Urothelium cell line (cell line): ENCODE measurements at regions not wholly inside any gene's neighbourhood (a gene's known extent, or its start where the extent isn't known, plus 50 kb on each side); places are given as distances from the start of the nearest gene placed in this dataset.
A peak's percentile ranks its signal among the peaks of the same experiment; 100 is the strongest.

Experiments used
- DNase-seq: peaks from one replicate; pipeline ENCODE4 v3.0.0; 2011; ENCODE audit warnings: low spot score, mixed read lengths
- FAIRE-seq: peaks from 2 replicates; lab custom pipeline; 2011; peaks lifted over from hg19 to GRCh38; lab: Jason Lieb, UNC

DNA sequence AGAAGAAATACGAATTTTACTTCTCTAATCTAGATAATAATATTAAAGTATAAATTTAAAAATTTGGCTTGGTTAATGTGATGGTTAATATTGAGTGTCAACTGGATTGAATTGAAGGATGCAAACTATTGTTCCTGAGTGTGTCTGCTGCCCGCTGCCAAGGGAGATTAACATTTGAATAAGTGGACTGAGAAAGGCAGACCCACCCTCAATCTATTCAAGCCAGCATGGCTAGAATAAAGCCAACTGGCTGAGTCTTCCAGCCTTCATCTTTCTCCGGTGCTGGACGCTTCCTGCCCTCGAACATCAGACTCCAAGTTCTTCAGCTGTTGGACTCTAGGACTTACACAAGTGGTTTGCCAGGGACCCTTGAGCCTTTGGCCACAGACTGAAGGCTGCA, 152.7 kb downstream of the TBXT start:
- FAIRE-seq (no peak), DNase-seq (no peak)

DNA sequence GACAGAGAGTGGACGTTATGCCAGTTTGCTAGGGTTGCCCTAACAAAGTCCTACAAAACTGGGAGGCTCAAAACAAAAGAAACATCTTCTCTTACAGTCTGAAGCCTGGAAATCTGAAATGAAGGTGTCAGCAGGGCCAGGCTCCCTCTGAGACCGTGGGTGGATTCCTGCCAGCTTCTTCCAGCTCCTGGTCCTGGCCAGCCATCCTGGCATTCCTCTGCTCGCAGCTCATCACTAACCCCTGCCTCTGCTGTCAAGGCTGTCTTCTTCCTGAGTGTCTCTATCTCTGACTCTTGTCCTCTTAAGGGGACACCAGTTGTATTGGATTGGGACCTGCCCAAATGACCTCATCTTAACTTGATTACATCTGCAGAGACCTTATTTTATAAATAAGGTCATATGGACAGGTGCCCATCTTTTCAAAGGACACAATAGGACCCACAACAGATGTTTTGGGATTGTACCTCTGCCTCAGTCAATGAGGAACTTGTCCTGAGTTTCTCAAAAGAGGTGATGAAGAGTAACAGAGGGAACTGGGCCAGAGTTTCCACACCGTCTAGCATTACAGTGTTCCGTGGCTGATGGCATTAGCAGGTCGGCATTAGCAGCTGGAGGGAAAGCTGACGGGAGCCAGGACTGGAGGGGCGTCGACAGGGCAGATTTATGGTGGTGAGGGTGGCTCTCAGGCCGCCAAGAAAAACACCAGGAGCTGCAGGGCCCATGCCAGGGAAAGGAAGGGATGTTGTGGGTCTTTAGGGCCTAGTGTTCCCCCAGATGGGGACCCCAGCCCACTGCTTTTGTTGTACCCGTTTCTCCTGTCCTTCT, 157.3 kb downstream of the TBXT start:
- no peak for FAIRE-seq
- no peak for DNase-seq

DNA sequence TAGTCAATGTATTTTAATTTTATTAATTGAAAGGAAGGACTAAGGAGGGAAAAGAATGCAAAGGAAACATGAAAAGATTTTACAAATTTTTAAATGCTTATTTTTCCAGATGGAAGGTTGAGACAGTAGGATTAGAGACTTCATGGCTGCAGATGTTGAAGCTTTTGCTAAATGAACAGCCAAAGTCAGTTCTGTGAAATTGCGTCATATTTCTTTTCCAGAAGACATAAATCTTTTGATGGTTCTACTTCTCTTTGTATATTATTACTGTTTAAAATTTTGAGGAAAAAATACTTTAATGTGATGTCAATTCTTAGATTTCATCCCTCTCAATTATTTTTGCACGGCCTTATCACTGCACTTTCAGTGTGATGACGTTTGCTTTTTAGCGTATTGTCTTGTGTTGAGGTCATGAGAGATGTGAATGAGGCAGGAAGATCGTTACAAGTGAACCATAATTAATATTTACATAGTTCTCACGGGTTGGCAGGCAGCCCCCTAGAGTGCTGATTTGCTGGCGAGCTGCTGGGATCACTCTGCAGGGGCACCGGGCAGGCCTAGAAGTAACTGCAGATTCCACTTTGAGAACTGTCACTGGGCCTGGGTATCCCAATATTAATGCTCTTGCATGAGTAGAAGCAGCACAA, 158.1 kb downstream of the TBXT start:
- FAIRE-seq (no peak), DNase-seq (no peak)

DNA sequence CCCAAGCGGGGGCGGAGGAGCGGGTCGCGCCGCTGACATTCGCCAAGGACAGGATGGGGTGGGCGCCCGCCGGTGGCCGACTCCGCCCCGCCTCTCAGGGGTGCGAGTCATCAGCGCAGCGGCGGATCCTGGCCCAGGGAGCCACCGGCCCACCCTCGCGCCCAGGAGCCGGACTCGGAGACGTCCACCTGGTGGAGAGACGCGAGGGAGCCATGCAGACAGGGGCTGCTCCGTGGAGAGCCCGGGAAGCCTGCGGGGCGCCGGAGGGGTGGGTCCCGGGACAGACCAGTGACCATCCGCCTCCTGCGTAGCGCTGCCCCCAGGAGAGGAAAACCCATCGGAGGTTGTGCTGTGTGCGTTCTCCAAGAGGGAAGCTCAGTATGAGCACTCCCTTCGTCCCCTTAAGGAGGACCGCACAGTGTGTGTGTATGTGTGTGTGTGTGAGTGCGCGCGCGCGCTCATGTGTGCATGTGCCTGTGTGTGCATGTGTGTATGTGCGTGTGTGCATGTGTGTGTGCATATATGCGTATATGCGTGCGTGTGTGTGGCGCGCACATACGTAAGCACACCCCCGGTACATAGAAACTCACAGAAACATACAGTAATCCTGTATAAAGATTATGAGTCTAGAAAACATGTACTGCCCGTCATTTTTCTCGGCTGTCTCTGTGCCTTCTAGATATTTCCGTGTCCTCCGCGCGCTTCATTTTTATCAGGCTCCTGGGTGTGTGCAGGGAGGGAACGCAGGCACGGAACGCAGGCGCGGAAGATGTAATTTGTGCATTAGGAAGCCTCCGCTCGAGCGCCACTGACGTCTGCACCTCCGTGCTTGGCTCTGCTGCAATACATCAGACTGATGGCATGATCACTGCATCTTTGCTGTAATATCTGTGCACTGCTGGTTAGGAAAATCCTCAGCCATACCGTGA, 158.9 kb downstream of the TBXT start:
- FAIRE-seq (no peak), DNase-seq (no peak)

DNA sequence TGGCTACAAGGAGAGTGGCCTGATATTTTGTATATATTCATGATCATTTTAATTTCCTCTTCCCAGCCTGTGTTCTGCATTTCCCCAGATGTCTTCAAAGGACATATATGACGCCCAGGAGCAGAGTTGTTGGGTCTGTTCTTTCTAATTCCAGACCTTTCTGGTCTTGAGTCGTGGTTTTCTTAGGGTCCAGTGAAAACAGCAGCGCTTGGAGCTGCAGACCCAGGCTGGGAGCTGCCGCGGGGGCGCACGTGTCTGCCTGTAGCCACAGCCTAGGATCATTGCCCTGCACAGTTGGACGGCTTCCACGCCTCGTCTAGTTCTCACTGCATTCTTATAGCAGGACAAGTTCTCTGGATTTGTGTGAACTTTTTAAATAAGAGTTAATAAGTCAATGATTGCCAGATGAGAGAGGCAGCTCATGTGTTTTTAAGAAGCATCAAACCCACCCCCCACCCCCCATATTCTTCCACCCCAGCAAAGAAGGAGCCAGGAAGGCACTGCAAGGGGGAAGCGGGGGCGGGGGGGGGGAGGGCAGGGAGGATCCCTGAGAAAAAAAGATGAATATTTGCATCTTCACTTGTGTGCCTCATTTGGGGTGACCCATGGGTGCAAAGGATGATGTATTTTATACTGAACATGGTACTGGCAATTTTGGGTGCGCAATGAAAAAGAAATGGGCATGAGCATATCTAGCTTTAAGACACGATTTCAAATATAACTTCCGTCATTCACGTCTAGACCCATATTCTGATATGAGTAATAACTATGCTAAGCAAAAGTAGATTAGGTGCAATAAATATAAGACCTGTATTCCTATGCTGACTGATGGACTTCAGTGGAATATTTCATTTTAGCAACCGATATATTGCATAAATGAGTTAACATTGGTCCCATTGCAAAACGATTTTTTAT, 160.0 kb downstream of the TBXT start:
- FAIRE-seq (no peak), DNase-seq (peak; percentile 31)

DNA sequence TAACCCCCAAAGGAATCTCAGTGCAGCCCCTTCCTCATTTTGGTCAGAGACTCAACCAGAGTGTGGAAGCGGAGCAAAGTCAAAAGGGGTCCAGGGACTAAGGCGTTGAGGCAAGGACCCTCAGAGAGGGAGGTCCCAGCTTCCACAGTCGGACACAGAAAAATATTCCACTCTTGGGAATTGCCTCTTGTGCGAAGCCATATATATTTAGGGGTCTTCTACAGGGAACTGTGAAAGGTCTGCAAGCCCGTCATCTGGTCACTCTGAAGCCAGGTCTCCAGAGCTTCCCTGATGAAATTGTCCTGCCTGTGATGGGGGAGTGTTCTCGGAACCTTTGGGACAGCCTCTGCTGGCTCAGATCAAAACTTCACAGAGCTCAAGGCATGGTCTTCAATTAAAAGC, 160.8 kb downstream of the TBXT start:
- DNase-seq (no peak), FAIRE-seq (no peak)

DNA sequence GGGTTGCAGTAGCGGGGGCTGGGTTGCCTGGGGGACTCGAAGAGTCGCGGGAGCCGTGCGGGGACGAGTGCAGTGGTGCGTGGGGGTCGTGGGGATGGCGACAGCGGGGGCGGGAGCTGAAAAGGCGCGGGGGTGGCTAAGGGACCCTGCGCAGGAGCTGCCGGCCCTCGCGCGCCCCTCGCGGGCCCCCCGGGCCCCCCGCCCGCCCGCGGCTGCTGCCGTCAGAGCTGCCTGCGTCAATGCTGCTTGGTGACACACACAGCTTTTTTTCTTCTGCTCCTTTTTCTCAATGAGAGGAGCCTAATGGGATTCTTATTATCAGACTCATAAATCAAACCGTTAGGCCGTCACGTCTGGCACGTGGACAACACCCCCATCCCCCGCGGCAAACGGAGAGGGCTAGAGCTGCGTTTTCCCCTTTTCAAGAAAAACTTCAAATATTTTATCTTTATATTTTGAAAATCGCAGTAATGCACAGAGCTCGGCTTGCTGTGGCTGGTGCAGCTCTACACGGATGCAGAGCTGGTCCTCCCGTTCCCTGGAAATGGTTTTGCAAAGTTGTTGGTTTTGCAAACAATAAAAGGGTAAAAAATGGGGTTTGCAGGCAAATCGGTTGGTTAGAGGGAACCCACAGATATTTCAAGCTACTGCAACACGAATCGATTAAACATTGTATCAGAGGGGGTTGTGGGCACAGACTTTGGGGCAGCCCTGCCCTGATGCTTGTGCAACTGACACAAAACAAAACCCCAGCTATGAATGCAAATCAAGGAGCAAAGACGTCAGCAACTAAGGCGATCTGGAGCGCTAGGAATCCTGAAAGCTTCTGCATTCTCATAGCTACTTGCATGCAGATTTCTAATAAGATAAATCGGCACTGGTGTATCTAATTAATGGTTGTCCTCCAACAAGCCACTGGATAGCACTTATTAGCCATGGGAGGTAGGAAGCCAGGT, 161.4 kb downstream of the TBXT start:
- peak; percentile 87 for DNase-seq
- no peak for FAIRE-seq

DNA sequence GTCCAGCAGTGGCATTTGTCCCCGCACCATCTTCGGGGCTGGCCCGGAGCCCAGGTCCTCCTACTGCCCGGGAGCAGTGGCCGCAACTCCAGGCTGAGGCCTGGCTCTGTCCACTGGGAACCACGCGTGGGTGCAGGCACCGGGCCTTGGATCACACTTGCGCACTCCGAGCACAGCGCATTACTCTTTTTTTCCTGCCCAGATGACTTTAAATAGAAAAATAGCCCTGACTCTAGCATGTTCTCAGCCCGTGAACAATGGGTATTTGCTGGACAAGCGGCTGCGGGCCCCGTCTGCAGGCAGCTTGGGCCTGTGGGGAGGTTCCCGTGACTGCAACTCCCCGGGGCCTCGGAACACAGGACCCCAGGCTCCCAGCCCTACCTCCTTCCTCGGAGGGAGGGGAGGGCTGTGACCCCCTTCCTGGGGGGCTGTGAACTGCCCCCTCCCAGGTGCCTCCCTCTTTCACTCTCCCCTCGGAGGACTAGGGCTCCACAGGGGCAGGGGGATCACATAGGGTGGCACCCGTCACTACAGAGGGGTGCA, 162.2 kb downstream of the TBXT start:
- FAIRE-seq = no peak
- peak; percentile 48 for DNase-seq

DNA sequence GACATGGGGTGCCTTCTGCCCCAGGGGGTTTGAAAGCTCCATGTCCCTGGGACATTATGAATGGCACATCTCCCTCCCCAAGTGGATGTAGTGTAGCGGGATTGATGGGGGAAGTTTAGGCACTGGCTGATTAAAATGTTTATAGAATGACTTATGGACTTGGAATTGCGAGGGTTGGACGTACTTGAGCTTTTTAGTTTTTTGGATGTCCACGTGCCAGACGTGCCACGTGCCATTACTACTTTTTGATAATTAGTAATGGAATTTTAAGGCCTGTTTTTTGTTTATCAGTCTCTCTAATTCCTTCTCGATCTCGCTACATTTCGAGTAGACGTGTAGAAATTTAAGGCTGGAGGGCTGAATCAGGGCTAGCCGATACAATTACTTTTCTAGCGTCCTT, 162.8 kb downstream of the TBXT start:
- peak; percentile 9 for FAIRE-seq
- DNase-seq = no peak

DNA sequence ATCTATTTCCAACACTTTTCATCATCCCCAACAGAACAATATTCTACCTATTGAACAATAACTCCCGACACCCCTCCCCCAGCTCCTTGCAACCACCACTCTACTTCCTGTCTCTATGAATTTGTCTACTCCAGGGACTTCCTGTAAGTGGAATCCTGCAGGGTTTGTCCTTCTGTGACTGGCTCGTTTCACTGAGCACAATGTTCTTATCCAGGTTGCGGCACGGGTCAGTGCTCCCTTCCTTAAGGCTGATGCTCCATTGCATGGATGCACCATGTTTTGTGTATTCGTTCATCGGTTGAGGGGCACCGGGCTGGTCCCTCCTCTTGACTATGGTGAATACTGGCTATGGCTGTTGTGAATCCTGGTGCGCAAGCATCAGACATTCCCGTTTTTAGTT, 163.2 kb downstream of the TBXT start:
- FAIRE-seq = no peak
- DNase-seq = no peak

DNA sequence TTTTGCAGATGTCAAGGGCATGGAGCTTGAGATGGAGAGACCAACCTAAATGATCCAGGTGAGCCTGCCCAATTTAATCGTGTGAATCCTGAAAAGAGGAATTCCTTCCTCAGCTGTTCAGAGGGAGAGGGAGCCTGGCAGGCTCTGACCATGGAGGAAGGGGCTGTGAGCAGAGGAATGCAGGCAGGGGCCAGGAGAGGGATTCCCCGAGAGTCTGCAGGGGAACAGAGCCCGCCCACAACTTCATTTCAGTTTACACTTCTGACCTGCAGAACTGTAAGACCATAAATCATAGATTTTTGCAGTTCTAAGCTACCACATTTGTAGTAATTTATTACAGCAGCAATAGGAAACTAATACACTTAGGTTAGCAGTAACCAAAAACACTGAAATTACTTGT, 164.1 kb downstream of the TBXT start:
- DNase-seq = no peak
- no peak for FAIRE-seq

DNA sequence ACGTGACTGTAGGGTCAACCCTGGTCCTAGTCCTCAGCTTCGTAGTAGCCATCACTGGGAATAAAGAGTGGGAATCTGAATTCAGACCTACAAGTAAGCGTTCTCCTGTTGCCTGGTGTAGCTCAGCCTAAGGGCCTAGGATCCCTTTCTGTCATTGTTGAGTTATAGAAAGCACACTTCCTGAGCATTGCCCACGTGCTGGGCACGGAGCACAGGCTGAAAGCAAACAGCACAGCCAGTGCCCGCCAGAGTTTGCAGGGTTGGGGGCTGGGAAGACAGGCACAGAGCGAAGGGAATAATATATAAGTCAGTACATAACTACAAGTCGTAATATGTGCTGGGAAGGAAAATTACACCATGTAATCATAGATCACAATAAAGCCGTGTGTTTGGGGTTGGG, 166.3 kb downstream of the TBXT start:
- no peak for FAIRE-seq
- DNase-seq = no peak

DNA sequence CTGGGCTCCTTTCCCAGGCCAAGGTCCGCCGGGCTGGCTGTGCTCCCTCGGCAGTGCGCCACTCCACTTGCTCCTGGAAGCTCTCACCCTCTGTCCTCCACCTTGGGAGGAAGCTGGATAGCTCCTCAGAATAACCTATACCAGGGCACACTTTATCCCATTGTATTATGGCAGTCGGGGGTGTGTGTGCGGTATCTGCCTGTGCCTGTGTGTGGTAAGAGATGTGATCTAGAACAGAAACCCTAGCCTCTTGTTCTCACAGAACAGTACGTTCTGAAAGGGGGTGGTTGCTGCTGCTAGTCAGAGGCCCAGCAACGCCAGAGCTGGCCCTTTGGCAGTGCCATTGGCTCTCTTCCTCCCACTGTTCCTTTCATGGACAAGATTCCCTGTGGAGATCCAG, 168.4 kb downstream of the TBXT start:
- DNase-seq (no peak), FAIRE-seq (no peak)

DNA sequence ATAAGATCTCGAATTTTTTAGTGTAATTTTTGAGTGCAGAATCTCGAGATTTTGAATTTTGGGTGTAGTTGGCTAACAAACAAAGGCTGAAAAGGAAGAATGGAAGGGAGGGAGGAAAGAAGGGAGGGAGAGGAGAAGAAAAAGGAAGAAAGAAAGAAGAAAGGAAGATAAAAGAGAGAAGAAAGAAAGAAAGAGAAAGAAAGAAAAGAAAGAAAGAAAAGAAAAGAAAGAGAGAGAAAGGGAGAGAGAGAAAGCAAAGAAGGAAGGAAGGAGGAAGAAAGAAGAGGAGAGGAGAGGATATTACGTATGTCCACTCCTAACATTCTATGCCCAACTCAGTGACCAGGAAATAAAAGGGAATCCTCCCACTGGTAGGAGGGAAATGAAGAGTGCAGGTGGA, 169.6 kb downstream of the TBXT start:
- FAIRE-seq = no peak
- no peak for DNase-seq

DNA sequence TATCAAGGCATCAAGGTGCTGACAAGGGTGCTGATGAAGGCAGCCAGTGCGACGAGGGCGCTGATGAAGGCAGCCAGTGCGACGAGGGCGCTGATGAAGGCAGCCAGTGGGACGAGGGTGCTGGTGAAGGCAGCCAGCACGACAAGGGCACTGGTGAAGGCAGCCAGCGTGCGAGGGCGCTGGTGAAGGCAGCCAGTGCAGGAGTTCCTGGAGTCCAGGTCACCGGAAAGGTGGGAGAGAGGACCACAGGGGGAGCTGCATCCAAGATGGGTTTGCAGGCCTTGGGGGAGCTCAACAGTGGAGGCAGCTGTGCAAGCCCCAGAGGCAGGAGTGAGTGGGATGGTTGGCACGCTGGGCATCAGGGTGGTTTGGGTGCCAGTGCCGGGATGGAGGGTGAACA, 176.3 kb downstream of the TBXT start:
- no peak for FAIRE-seq
- no peak for DNase-seq

DNA sequence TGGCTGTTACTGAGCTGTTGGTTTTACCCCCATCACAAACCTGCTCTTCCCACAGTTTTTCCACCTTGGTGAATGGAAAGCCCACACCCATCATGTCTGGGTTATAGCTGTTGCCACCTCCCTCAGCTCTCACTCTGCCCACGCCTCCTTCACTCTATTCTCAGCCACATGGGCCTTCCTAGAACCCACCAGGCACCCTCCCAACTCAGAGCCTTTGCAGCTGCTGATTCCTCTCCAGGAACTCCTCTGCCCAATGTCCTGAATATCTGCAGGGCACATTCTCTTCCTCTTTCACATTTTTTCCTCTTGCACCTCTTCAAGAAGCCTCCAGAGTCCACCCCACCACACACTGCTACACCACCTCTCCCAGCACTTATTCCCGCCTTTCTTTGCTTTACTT, 177.4 kb downstream of the TBXT start:
- no peak for FAIRE-seq
- DNase-seq = no peak

DNA sequence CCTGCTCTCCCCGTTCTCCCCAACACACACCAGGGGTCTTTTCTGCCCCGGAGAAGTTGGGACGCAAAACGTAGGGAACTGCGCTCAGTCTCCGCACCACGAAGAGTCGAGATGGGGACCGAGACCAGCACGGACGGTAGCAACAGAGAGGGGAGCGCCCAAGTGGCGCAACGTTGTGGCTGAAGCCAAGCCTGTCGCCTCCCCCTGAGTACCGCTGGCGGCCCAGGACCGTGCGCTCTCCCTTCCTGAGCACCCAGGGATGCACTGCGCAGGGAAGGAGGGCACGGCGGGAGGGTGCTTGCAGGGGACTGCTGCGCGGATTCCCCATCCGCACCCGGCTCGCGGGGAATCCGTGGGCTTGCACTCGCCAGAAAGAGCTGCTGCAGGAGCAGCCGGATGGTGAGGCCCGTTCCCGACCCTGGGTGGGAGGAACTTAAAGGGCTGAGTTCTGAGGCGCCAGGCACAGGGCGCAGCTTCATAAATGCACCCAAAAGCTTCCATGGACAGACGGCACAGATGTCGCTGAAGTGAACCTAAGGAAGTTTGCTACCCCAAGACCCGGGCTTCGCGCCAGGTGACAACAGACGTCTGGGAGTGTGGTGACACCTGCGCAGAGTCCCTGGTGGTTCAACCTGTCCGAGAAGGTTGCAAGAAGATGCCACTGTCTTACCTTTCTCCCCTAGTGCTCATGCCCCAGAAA, 178.7 kb downstream of the TBXT start:
- FAIRE-seq (no peak), DNase-seq (no peak)

DNA sequence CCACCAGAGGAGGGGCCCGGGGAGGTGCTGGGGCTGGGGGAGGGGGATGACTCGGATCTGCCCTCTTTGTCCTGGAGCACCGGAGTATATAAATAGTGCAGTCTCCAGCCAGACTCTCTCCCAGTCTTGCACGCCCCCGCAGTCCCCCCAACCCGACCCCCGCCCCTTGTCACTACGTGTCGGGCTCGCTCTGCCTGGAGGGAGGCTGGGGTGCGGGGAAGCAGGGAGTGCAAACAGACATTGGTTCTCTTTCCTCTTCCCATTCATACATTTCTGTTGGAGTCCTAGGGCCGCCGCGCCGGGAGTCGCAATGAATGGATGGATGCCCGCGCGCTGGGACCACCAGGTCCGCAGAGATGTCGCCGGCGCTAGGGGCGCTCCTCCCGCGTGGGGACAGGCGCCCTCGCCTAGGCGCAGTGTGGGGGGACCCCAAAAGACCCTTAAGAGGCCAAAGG, 179.3 kb downstream of the TBXT start:
- no peak for DNase-seq
- no peak for FAIRE-seq
